ENCODE measurements at regions not wholly inside any gene's neighbourhood (a gene's known extent, or its start where the extent isn't known, plus 50 kb on each side); places are given as distances from the start of the nearest gene placed in this dataset.
A peak's percentile ranks its signal among the peaks of the same experiment; 100 is the strongest.

DNA sequence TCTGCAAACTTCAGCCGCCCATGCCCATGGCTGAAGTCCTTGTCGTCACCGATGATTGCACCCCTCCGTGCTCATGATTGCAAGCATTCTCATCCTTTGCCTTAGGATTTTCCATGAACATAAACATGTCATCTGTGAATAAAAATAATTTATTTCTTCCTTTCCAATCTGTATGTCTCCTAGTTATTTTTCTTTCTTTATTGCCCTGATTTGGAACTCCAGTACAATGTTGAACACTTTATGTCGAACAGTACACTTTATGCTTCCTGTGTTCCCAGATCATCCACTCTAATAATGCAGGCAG is 170.9 kb upstream of the SYT6 start:
- TF ChIP-seq, protein P1, sequence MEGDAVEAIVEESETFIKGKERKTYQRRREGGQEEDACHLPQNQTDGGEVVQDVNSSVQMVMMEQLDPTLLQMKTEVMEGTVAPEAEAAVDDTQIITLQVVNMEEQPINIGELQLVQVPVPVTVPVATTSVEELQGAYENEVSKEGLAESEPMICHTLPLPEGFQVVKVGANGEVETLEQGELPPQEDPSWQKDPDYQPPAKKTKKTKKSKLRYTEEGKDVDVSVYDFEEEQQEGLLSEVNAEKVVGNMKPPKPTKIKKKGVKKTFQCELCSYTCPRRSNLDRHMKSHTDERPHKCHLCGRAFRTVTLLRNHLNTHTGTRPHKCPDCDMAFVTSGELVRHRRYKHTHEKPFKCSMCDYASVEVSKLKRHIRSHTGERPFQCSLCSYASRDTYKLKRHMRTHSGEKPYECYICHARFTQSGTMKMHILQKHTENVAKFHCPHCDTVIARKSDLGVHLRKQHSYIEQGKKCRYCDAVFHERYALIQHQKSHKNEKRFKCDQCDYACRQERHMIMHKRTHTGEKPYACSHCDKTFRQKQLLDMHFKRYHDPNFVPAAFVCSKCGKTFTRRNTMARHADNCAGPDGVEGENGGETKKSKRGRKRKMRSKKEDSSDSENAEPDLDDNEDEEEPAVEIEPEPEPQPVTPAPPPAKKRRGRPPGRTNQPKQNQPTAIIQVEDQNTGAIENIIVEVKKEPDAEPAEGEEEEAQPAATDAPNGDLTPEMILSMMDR (IDR thresholded peaks at IDR 0.05; ENCODE audit: low read depth, low read length): no peak
- H3K4me3 ChIP-seq (replicated peaks in 1 of 2; ENCODE audit: low read depth in 2 of 2, low read length in 2 of 2): no peak overlapping the region
- no peak for DNase-seq (ENCODE audit: low read depth in 2 of 2)

DNA sequence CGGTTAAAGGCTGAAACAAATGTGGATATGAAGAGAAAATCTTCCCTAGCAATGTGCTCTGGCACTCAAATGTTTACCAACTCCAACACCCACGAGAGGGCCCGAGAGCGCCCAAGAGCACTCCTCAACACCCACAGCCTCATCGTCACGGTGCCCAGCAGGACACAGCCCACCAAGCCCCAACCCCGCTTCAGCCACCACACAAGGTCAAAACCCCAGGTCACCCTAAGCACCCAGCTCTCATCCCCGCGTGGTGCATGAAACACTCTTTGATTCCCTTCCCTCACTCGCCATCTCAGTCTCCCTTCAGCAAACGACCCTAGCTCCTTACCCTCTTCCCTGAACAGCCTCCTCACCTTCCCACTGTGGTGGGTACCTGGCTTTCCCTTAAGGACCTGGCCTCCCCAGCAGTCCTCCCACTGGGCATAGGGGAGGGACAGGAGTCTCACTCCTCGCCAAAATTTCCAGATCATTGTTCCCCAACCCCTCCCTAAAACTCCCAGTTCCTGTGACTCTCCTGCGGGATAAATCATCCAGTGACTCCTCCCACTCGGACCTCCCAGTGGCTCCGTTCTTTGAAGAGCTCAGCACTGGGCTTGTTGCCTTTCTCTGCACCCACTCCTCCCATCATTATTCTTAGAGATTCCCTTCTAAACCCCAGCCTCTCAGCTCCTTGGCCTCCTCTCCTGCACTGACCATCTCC is 170.4 kb upstream of the SYT6 start:
- no peak overlapping the region for H3K4me3 ChIP-seq (replicated peaks in 1 of 2; ENCODE audit: low read depth in 2 of 2, low read length in 2 of 2)
- no peak for DNase-seq (ENCODE audit: low read depth in 2 of 2)
- TF ChIP-seq, protein P1 (IDR thresholded peaks at IDR 0.05; ENCODE audit: low read depth, low read length): no peak

DNA sequence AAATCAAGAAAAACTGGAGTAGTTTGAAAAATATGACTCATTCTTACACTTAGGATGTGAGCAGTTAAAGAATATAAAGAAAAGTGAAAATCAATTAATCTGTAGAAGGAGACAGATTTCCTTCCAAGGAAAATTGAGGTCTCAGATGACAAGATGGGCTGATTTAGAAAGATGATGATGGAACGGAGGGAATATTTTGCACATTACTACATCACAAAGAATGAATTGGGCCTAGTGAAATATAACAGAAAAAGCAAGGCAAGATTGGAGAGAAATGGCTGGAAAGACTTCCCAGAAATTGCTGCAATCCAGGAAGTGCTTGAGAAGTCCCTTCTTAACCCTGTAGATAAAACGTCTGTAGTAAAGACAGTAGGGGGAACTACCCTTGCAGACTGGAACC is 169.1 kb upstream of the SYT6 start:
- H3K4me3 ChIP-seq (replicated peaks in 1 of 2; ENCODE audit: low read depth in 2 of 2, low read length in 2 of 2): no peak overlapping the region
- DNase-seq (ENCODE audit: low read depth in 2 of 2): peak in 1 of 2 donors; percentile 22
- TF ChIP-seq, protein P1 (IDR thresholded peaks at IDR 0.05; ENCODE audit: low read depth, low read length): no peak

DNA sequence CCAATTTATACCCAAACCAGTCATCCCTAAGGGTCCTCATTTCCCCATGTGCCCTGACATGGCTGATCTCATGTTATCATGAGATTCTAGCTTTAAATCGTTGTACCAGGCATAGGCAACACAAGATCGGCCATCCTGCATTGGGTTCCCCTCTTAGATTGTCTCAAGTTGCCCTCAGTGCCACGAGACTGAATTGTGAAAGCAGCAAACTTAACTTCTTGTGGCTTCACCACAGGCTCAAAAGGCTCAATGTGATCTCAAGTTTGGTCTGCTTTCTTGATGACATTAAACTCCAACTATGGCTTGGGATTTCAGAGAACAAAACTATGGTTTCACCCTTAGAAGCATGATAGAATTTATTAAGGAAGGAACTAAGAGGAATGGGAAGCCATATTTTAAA is 168.5 kb upstream of the SYT6 start:
- H3K4me3 ChIP-seq (replicated peaks in 1 of 2; ENCODE audit: low read depth in 2 of 2, low read length in 2 of 2): no peak overlapping the region
- no peak for DNase-seq (ENCODE audit: low read depth in 2 of 2)
- TF ChIP-seq, protein P1 (IDR thresholded peaks at IDR 0.05; ENCODE audit: low read depth, low read length): no peak

DNA sequence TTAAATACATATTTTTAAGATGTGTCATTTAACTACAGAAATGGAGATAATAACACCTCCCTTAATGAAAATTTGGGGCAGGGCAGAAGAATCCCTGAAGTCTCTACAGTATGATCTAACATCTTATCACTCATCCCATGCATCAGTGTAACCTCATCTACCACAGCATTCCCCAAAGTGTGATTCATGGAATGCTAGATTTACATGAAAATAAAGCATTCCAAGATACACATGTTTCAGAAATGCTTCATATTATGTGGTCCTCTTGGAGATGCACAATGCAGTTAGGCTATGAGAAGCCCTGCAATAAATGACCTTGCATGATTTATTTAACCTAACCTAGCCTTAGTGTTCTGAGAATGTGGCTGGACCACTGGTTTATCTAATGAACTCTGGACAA is 166.9 kb upstream of the SYT6 start:
- DNase-seq (ENCODE audit: low read depth in 2 of 2): peak; percentile 30 to 72
- H3K4me3 ChIP-seq (replicated peaks in 1 of 2; ENCODE audit: low read depth in 2 of 2, low read length in 2 of 2): no peak overlapping the region
- TF ChIP-seq, protein P1 (IDR thresholded peaks at IDR 0.05; ENCODE audit: low read depth, low read length): no peak

DNA sequence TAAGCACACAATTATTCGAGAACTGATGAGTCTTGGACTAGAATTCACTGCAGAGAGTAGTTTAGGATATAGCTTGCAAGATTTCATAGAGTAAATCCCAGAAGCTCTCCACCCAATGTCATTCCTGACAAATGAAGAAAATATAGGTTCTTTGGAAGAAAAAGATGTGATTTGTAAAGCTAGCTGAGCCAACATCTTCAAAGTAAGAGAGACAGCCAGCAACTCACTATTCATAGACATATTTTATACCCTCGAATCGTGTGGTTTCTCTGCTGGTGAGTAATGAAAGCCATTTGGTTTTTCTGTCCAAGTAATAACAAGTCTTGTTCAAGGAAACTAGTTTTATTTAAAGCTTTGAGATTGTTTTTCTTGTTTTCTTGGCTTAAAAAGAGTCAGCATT is 165.7 kb upstream of the SYT6 start:
- H3K4me3 ChIP-seq (replicated peaks in 1 of 2; ENCODE audit: low read depth in 2 of 2, low read length in 2 of 2): no peak overlapping the region
- DNase-seq (ENCODE audit: low read depth in 2 of 2): peak; percentile 3 to 39
- TF ChIP-seq, protein P1 (IDR thresholded peaks at IDR 0.05; ENCODE audit: low read depth, low read length): no peak

DNA sequence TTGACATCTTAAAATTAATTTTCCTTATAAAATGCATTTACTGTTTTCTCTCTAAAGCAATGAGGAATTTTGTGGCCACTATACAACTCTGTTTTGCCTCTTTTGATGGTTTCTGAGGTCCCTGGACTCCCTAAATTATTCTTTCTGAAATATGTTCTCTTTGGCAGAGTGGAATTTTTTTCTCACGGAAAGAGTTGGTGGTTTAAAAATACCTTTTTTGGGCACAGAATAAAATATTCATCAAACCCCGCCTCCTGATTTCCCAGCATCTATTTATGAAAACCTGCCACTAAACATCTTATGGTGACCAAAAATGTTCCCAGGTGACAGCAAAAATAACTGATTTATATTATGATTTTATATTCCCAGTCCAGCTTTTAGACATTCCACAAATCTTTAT is 165.3 kb upstream of the SYT6 start:
- TF ChIP-seq, protein P1 (IDR thresholded peaks at IDR 0.05; ENCODE audit: low read depth, low read length): no peak
- H3K4me3 ChIP-seq (replicated peaks in 1 of 2; ENCODE audit: low read depth in 2 of 2, low read length in 2 of 2): no peak overlapping the region
- DNase-seq (ENCODE audit: low read depth in 2 of 2): no peak
